T-cell (primary cell): ENCODE measurements at regions not wholly inside any gene's neighbourhood (a gene's known extent, or its start where the extent isn't known, plus 50 kb on each side); places are given as distances from the start of the nearest gene placed in this dataset.

Experiments
- ATAC-seq, 4 experiments: fragments of 200-7000 bp in 3 of 4; fragments of 150-1000 bp in 1 of 4; cut with Tn5 transposase; replicated peaks in 1 of 4; 1 replicate in 3 of 4; 2 replicates in 1 of 4; pipeline ENCODE4 v1.10.0; 2021; ENCODE audit warnings: moderate library complexity in 3 of 4, mild to moderate bottlenecking in 2 of 4, moderate number of reproducible peaks in 1 of 4
- CTCF ChIA-PET, 2 donors: fragments of 300-600 bp; sonication (Branson Sonifier 250); formaldehyde crosslinking; loops; one replicate each; lab custom pipeline; 2022; ENCODE audit warnings: antibody characterized with exemption in 2 of 2; lab: Charles Lee
- POLR2A ChIA-PET, 2 donors: fragments of 300-600 bp; sonication (Branson Sonifier 250); formaldehyde crosslinking; loops; one replicate each; lab custom pipeline; 2022; ENCODE audit warnings: antibody characterized with exemption in 2 of 2; lab: Charles Lee
- DNase-seq, 35 experiments: peaks; one replicate each; pipeline versions ENCODE4 v3.0.0 to v3.0.0-alpha.2; 2013 to 2023
- H3K27ac ChIP-seq: one replicate; pipeline ENCODE4 v1.5.1; 2013; ENCODE audit warnings: low read length
- H3K27me3 ChIP-seq, 2 experiments: replicated peaks in 1 of 2; 1 replicate in 1 of 2; 2 replicates in 1 of 2; pipeline versions ENCODE4 v1.6.1 to v1.7.0; 2013; ENCODE audit warnings: low read length in 1 of 2, mixed read lengths in 1 of 2; ENCODE audit not compliant: control insufficient read depth in 2 of 2, insufficient read depth in 2 of 2; ENCODE audit errors: extremely low read depth in 1 of 2
- H3K36me3 ChIP-seq, 2 donors: 1 replicate in 1 of 2; 2 replicates in 1 of 2; pipeline versions ENCODE4 v1.6.1 to v1.7.0; 2013; ENCODE audit warnings: low read length in 1 of 2; ENCODE audit not compliant: control insufficient read depth in 2 of 2, insufficient read depth in 1 of 2; ENCODE audit errors: extremely low read depth in 1 of 2
- H3K4me1 ChIP-seq, 2 experiments: 1 replicate in 1 of 2; 2 replicates in 1 of 2; pipeline versions ENCODE4 v1.6.1 to v1.7.0; 2013; ENCODE audit warnings: low read length in 2 of 2, mixed read lengths in 1 of 2; ENCODE audit not compliant: insufficient read depth in 2 of 2, control insufficient read depth in 1 of 2; ENCODE audit errors: extremely low read depth in 1 of 2
- H3K4me3 ChIP-seq, 2 donors: 1 replicate in 1 of 2; 2 replicates in 1 of 2; pipeline versions ENCODE4 v1.5.1 to v1.7.0; 2013; ENCODE audit warnings: mild to moderate bottlenecking in 2 of 2, low read length in 1 of 2, moderate library complexity in 1 of 2; ENCODE audit not compliant: control insufficient read depth in 1 of 2; ENCODE audit errors: extremely low read depth in 1 of 2
- H3K9me3 ChIP-seq: 2 replicates; pipeline ENCODE4 v1.7.0; 2013
- H3K27ac Mint-ChIP-seq, 2 donors: one replicate each; pipeline ENCODE4 v1.8.0; 2020 to 2021; ENCODE audit warnings: mild to moderate bottlenecking in 2 of 2, mixed read lengths in 2 of 2
- H3K27me3 Mint-ChIP-seq, 2 donors: one replicate each; pipeline ENCODE4 v1.8.0; 2021 to 2022; ENCODE audit warnings: mixed read lengths in 2 of 2
- H3K36me3 Mint-ChIP-seq: one replicate; pipeline ENCODE4 v1.8.0; 2021; ENCODE audit warnings: mixed read lengths
- H3K4me1 Mint-ChIP-seq, 3 donors: one replicate each; pipeline ENCODE4 v1.8.0; 2020 to 2022; ENCODE audit warnings: mixed read lengths in 3 of 3, mild to moderate bottlenecking in 1 of 3
- H3K4me3 Mint-ChIP-seq, 3 donors: one replicate each; pipeline ENCODE4 v1.8.0; 2020 to 2022; ENCODE audit warnings: mild to moderate bottlenecking in 3 of 3, mixed read lengths in 3 of 3, moderate library complexity in 3 of 3
- H3K9me3 Mint-ChIP-seq, 3 donors: one replicate each; pipeline ENCODE4 v1.8.0; 2020 to 2022; ENCODE audit warnings: mixed read lengths in 3 of 3
- WGBS: methylation state at CpG from one replicate; pipeline ENCODE4 v1.1.5; 2013; ENCODE audit warnings: missing lambda C conversion rate; ENCODE audit not compliant: insufficient coverage; 5-methylcytosine and 5-hydroxymethylcytosine counted together

- POLR2A ChIA-PET = no interaction called here
- WGBS = 75% methylated on average over 3 of the region's 4 CpGs
- Histone ChIP-seq H3K9me3 (no peaks in the 10 kb centered on the region), H3K27me3 (peaks cover 0 to 9% of the 10 kb centered on the region in 2 experiments), H3K36me3 (no peaks in the 10 kb centered on the region), H3K4me1 (no peaks in the 10 kb centered on the region), H3K4me3 (no peak overlapping the region), H3K27ac (no peak overlapping the region)
- Mint-ChIP-seq H3K36me3 (no peaks in the 10 kb centered on the region), H3K4me3 (no peak overlapping the region), H3K9me3 (peaks cover 0 to 7% (median 0%) of the 10 kb centered on the region in 3 donors), H3K4me1 (no peaks in the 10 kb centered on the region), H3K27ac (no peak overlapping the region), H3K27me3 (peaks cover 11 to 25% of the 10 kb centered on the region in 2 donors)
- no peak for DNase-seq
- no peak for ATAC-seq
- CTCF ChIA-PET = interaction anchor here in 1 of 2 donors (0.6 kb wide), 1 partner anchor 35 kb away, joined by 4 read pairs; no protein-coding TSS in a partner anchor
Observed at GRCh38 chr2:38152035-38152434, 76.1 kb upstream of the CYP1B1 start.

- ChIA-PET POLR2A (no interaction called here), CTCF (no interaction called here)
- WGBS = 63% methylated on average over 2 of the region's 2 CpGs
- H3K27me3 Mint-ChIP-seq = peaks cover 10 to 18% of the 10 kb centered on the region in 2 donors
- H3K4me3 ChIP-seq = no peak overlapping the region
- no peaks in the 10 kb centered on the region for H3K36me3 Mint-ChIP-seq
- H3K4me1 ChIP-seq = no peaks in the 10 kb centered on the region
- H3K27ac ChIP-seq = no peak overlapping the region
- DNase-seq (no peak), ATAC-seq (no peak)
- H3K27me3 ChIP-seq = peaks cover 0 to 9% of the 10 kb centered on the region in 2 experiments
- no peaks in the 10 kb centered on the region for H3K4me1 Mint-ChIP-seq
- H3K27ac Mint-ChIP-seq = no peak overlapping the region
- H3K36me3 ChIP-seq = no peaks in the 10 kb centered on the region
- peaks cover 0 to 7% (median 0%) of the 10 kb centered on the region in 3 donors for H3K9me3 Mint-ChIP-seq
- H3K9me3 ChIP-seq = no peaks in the 10 kb centered on the region
- H3K4me3 Mint-ChIP-seq = no peak overlapping the region
Observed at GRCh38 chr2:38149531-38149930, 73.6 kb upstream of the CYP1B1 start.

GRCh38 chr2:38148501-38148900, 72.5 kb upstream of the CYP1B1 start:
- no peaks in the 10 kb centered on the region for H3K36me3 ChIP-seq
- no peak overlapping the region for H3K4me3 ChIP-seq
- Mint-ChIP-seq H3K36me3 (no peaks in the 10 kb centered on the region), H3K27ac (no peak overlapping the region), H3K27me3 (peaks cover 6 to 11% of the 10 kb centered on the region in 2 donors), H3K4me1 (no peaks in the 10 kb centered on the region), H3K4me3 (no peak overlapping the region), H3K9me3 (peaks cover 0 to 7% (median 0%) of the 10 kb centered on the region in 3 donors)
- CTCF ChIA-PET = no interaction called here
- DNase-seq (peak in 1 of 35 experiments; percentile 4), ATAC-seq (no peak)
- 84% methylated on average over 5 of the region's 5 CpGs for WGBS
- H3K4me1 ChIP-seq = no peaks in the 10 kb centered on the region
- H3K9me3 ChIP-seq = no peaks in the 10 kb centered on the region
- no peak overlapping the region for H3K27ac ChIP-seq
- POLR2A ChIA-PET = no interaction called here
- H3K27me3 ChIP-seq = peaks cover 0 to 9% of the 10 kb centered on the region in 2 experiments

GRCh38 chr2:38147333-38148121, 71.6 kb upstream of the CYP1B1 start:
- Mint-ChIP-seq H3K9me3 (peaks cover 0 to 7% (median 0%) of the 10 kb centered on the region in 3 donors), H3K36me3 (no peaks in the 10 kb centered on the region), H3K27ac (no peak overlapping the region), H3K4me1 (no peaks in the 10 kb centered on the region), H3K27me3 (peaks cover 6 to 11% of the 10 kb centered on the region in 2 donors), H3K4me3 (no peak overlapping the region)
- ChIA-PET POLR2A (no interaction called here), CTCF (no interaction called here)
- Histone ChIP-seq H3K4me1 (no peaks in the 10 kb centered on the region), H3K27me3 (peaks cover 0 to 9% of the 10 kb centered on the region in 2 experiments), H3K9me3 (no peaks in the 10 kb centered on the region), H3K36me3 (no peaks in the 10 kb centered on the region), H3K27ac (no peak overlapping the region), H3K4me3 (no peak overlapping the region)
- WGBS = 83% methylated on average over 4 of the region's 8 CpGs
- DNase-seq = no peak
- ATAC-seq = no peak

GRCh38 chr2:38146907-38147307, 71.0 kb upstream of the CYP1B1 start:
- Histone ChIP-seq H3K36me3 (no peaks in the 10 kb centered on the region), H3K27me3 (peaks cover 0 to 9% of the 10 kb centered on the region in 2 experiments), H3K27ac (no peak overlapping the region), H3K4me1 (no peaks in the 10 kb centered on the region), H3K4me3 (no peak overlapping the region), H3K9me3 (no peaks in the 10 kb centered on the region)
- Mint-ChIP-seq H3K4me3 (no peak overlapping the region), H3K4me1 (no peaks in the 10 kb centered on the region), H3K9me3 (peaks cover 0 to 7% (median 0%) of the 10 kb centered on the region in 3 donors), H3K27ac (no peak overlapping the region), H3K36me3 (no peaks in the 10 kb centered on the region), H3K27me3 (peaks cover 10 to 16% of the 10 kb centered on the region in 2 donors)
- 0% methylated on average over 1 of the region's 3 CpGs for WGBS
- ATAC-seq (no peak), DNase-seq (no peak)
- ChIA-PET POLR2A (no interaction called here), CTCF (no interaction called here)

- ATAC-seq = no peak
- CTCF ChIA-PET = interaction anchor here in 1 of 2 donors (0.7 kb wide), 1 partner anchor 1273 kb away, joined by 3 read pairs; no protein-coding TSS in a partner anchor
- H3K27ac ChIP-seq = no peak overlapping the region
Observed at GRCh38 chr2:38146275-38146906, 70.4 kb upstream of the CYP1B1 start.

More at GRCh38 chr2:38146275-38146906, 70.4 kb upstream of the CYP1B1 start:
- no peak overlapping the region for H3K4me3 Mint-ChIP-seq
- H3K4me3 ChIP-seq = no peak overlapping the region
- peaks cover 11 to 18% of the 10 kb centered on the region in 2 donors for H3K27me3 Mint-ChIP-seq
- no peak overlapping the region for H3K27ac Mint-ChIP-seq
- peaks cover 0 to 9% of the 10 kb centered on the region in 2 experiments for H3K27me3 ChIP-seq
- no peaks in the 10 kb centered on the region for H3K4me1 ChIP-seq
- POLR2A ChIA-PET = no interaction called here
- no CpG with 5 or more reads among the region's 7 CpGs for WGBS
- no peaks in the 10 kb centered on the region for H3K36me3 Mint-ChIP-seq
- no peaks in the 10 kb centered on the region for H3K4me1 Mint-ChIP-seq
- DNase-seq = no peak
- H3K9me3 ChIP-seq = no peaks in the 10 kb centered on the region
- H3K9me3 Mint-ChIP-seq = peaks cover 0 to 7% (median 0%) of the 10 kb centered on the region in 3 donors
- H3K36me3 ChIP-seq = no peaks in the 10 kb centered on the region
